Stimulated activated naive B cell treated with anti-CD40 and anti-IgM and Interleukin-4, amounts not matched to agents 10 μg/mL and 1 μg/mL and 100 μg/mL, for 72 hours (primary cell): ENCODE measurements at regions not wholly inside any gene's neighbourhood (a gene's known extent, or its start where the extent isn't known, plus 50 kb on each side); places are given as distances from the start of the nearest gene placed in this dataset.

Source experiments
- ATAC-seq, 2 donors: fragments of 150-1000 bp; cut with Tn5 transposase; replicated peaks; 2 replicates each; pipeline ENCODE4 v1.10.0; 2021; ENCODE audit warnings: moderate library complexity in 1 of 2
- DNase-seq: peaks from one replicate; pipeline ENCODE4 v3.0.0; 2021
- H3K27ac Mint-ChIP-seq: one replicate; pipeline ENCODE4 v1.8.0; 2022; ENCODE audit warnings: mild to moderate bottlenecking, mixed read lengths
- H3K27me3 Mint-ChIP-seq, 2 donors: one replicate each; pipeline ENCODE4 v1.8.0; 2022; ENCODE audit warnings: mixed read lengths in 2 of 2
- H3K36me3 Mint-ChIP-seq, 2 donors: one replicate each; pipeline ENCODE4 v1.8.0; 2022; ENCODE audit warnings: mixed read lengths in 2 of 2, mild to moderate bottlenecking in 1 of 2
- H3K4me1 Mint-ChIP-seq, 2 donors: one replicate each; pipeline ENCODE4 v1.8.0; 2022; ENCODE audit warnings: mixed read lengths in 2 of 2, mild to moderate bottlenecking in 1 of 2
- H3K4me3 Mint-ChIP-seq, 2 donors: one replicate each; pipeline ENCODE4 v1.8.0; 2022; ENCODE audit warnings: mild to moderate bottlenecking in 2 of 2, mixed read lengths in 2 of 2, moderate library complexity in 1 of 2
- H3K9me3 Mint-ChIP-seq, 2 donors: one replicate each; pipeline ENCODE4 v1.8.0; 2022; ENCODE audit warnings: mixed read lengths in 2 of 2, mild to moderate bottlenecking in 1 of 2

DNA sequence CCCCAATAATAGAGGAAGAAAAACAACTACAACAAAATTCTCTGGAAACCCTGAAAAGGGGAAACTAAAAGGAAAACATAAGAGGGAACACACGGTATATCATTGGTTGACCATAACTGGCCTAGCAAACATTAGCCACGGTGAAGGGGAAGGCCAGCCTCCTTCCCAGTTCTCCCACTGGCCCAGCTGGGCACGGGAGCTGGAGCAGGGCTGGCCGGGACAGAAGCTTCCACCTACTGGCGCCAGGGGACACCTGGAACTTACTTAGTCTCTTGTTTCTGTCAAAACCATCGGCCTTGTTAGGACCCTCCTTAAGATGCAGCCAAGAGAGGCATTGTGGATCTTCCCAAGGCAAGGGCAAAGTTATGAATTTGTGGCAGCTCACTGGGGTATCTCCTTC is 56.1 kb upstream of the DLGAP1 start:
- Mint-ChIP-seq H3K27ac (no peak overlapping the region), H3K36me3 (no peaks in the 10 kb centered on the region), H3K4me3 (no peak overlapping the region), H3K27me3 (no peaks in the 10 kb centered on the region), H3K9me3 (peaks cover 4 to 7% of the 10 kb centered on the region in 2 donors), H3K4me1 (no peaks in the 10 kb centered on the region)
- ATAC-seq, result no peak
- DNase-seq, result no peak

- Mint-ChIP-seq H3K4me1 (no peaks in the 10 kb centered on the region), H3K9me3 (peaks cover 4 to 7% of the 10 kb centered on the region in 2 donors), H3K4me3 (no peak overlapping the region), H3K36me3 (no peaks in the 10 kb centered on the region), H3K27ac (no peak overlapping the region), H3K27me3 (no peaks in the 10 kb centered on the region)
- DNase-seq (no peak), ATAC-seq (no peak)
Observed at GRCh38 chr18:4510711-4511110, 55.6 kb upstream of the DLGAP1 start.

GRCh38 chr18:4510160-4510559 is 55.1 kb upstream of the DLGAP1 start:
- H3K4me3 Mint-ChIP-seq, result no peak overlapping the region
- no peak overlapping the region for H3K27ac Mint-ChIP-seq
- DNase-seq, result no peak
- H3K9me3 Mint-ChIP-seq, result peaks cover 4 to 9% of the 10 kb centered on the region in 2 donors
- no peaks in the 10 kb centered on the region for H3K4me1 Mint-ChIP-seq
- H3K36me3 Mint-ChIP-seq, result no peaks in the 10 kb centered on the region
- H3K27me3 Mint-ChIP-seq, result no peaks in the 10 kb centered on the region
- ATAC-seq, result no peak
